Osteocyte (in vitro differentiated cells): ENCODE measurements at regions not wholly inside any gene's neighbourhood (a gene's known extent, or its start where the extent isn't known, plus 50 kb on each side); places are given as distances from the start of the nearest gene placed in this dataset.

Source experiments
- DNase-seq: peaks from one replicate; pipeline ENCODE4 v3.0.0; 2021; ENCODE audit warnings: mixed read lengths; ENCODE audit not compliant: unreplicated experiment; ENCODE audit errors: extremely low spot score
- H3K27ac Mint-ChIP-seq: one replicate; pipeline ENCODE4 v1.8.0; 2021; ENCODE audit warnings: mild to moderate bottlenecking, mixed read lengths; ENCODE audit not compliant: unreplicated experiment
- H3K27me3 Mint-ChIP-seq: one replicate; pipeline ENCODE4 v1.8.0; 2021; ENCODE audit warnings: mixed read lengths; ENCODE audit not compliant: unreplicated experiment
- H3K36me3 Mint-ChIP-seq: one replicate; pipeline ENCODE4 v1.8.0; 2021; ENCODE audit warnings: mixed read lengths; ENCODE audit not compliant: unreplicated experiment
- H3K4me1 Mint-ChIP-seq: one replicate; pipeline ENCODE4 v1.8.0; 2021; ENCODE audit warnings: mixed read lengths; ENCODE audit not compliant: unreplicated experiment
- H3K4me3 Mint-ChIP-seq: one replicate; pipeline ENCODE4 v1.8.0; 2021; ENCODE audit warnings: mild to moderate bottlenecking, moderate library complexity, mixed read lengths; ENCODE audit not compliant: unreplicated experiment
- H3K9me3 Mint-ChIP-seq: one replicate; pipeline ENCODE4 v1.8.0; 2021; ENCODE audit warnings: mixed read lengths; ENCODE audit not compliant: unreplicated experiment
- TF ChIP-seq, protein P1 (sequence below): fragments of 200-600 bp; sonication (generic); IDR thresholded peaks from 2 replicates; pipeline ENCODE4 v1.5.0; 2021; ENCODE audit warnings: antibody characterized with exemption, mild to moderate bottlenecking, moderate library complexity

- Mint-ChIP-seq H3K4me1 (no peaks in the 10 kb centered on the region), H3K4me3 (no peak overlapping the region), H3K36me3 (no peaks in the 10 kb centered on the region), H3K9me3 (no peaks in the 10 kb centered on the region), H3K27me3 (no peaks in the 10 kb centered on the region), H3K27ac (no peak overlapping the region)
- TF ChIP-seq, protein P1, sequence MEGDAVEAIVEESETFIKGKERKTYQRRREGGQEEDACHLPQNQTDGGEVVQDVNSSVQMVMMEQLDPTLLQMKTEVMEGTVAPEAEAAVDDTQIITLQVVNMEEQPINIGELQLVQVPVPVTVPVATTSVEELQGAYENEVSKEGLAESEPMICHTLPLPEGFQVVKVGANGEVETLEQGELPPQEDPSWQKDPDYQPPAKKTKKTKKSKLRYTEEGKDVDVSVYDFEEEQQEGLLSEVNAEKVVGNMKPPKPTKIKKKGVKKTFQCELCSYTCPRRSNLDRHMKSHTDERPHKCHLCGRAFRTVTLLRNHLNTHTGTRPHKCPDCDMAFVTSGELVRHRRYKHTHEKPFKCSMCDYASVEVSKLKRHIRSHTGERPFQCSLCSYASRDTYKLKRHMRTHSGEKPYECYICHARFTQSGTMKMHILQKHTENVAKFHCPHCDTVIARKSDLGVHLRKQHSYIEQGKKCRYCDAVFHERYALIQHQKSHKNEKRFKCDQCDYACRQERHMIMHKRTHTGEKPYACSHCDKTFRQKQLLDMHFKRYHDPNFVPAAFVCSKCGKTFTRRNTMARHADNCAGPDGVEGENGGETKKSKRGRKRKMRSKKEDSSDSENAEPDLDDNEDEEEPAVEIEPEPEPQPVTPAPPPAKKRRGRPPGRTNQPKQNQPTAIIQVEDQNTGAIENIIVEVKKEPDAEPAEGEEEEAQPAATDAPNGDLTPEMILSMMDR: no peak
- no peak for DNase-seq
Measured at GRCh38 chr4:63921561-63921960, 487.7 kb downstream of the TECRL start.

GRCh38 chr4:63919636-63920365 lies 489.4 kb downstream of the TECRL start:
- Mint-ChIP-seq H3K9me3 (no peaks in the 10 kb centered on the region), H3K27me3 (no peaks in the 10 kb centered on the region), H3K4me1 (no peaks in the 10 kb centered on the region), H3K4me3 (no peak overlapping the region), H3K36me3 (no peaks in the 10 kb centered on the region), H3K27ac (no peak overlapping the region)
- no peak for DNase-seq
- TF ChIP-seq, protein P1: no peak

DNA sequence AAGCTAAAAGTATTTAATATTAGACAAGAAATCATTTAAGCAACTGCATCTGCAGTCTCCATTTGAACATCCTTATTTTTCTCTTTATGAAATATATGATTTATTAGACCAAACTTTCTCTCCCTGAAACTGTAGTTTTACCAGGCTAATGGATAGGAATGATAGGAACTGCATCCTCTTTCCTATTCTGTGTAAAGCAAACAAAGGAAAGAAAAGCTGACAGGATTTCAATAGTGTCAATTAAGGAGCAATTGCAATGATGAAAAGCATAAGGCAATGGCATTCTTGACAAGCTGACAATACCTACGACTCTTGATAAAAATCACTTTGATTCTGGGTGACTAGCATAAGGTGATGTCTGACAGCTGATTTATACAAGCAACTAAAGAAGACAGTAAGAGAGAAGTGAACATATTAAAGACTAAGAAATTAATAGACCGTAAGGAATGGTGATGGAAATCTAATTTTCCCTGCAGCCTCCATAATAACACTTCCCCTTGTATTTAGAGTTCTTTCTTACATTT lies 502.5 kb downstream of the TECRL start:
- no peak overlapping the region for H3K27ac Mint-ChIP-seq
- H3K9me3 Mint-ChIP-seq: no peaks in the 10 kb centered on the region
- TF ChIP-seq, protein P1: no peak
- no peaks in the 10 kb centered on the region for H3K4me1 Mint-ChIP-seq
- no peak for DNase-seq
- no peaks in the 10 kb centered on the region for H3K27me3 Mint-ChIP-seq
- no peaks in the 10 kb centered on the region for H3K36me3 Mint-ChIP-seq
- no peak overlapping the region for H3K4me3 Mint-ChIP-seq

- H3K4me1 Mint-ChIP-seq: no peaks in the 10 kb centered on the region
- no peak overlapping the region for H3K27ac Mint-ChIP-seq
- no peaks in the 10 kb centered on the region for H3K36me3 Mint-ChIP-seq
- H3K4me3 Mint-ChIP-seq: no peak overlapping the region
- H3K9me3 Mint-ChIP-seq: no peaks in the 10 kb centered on the region
- DNase-seq: no peak
- H3K27me3 Mint-ChIP-seq: no peaks in the 10 kb centered on the region
- TF ChIP-seq, protein P1: no peak
Measured at GRCh38 chr4:63904201-63904600, 505.0 kb downstream of the TECRL start.

DNA sequence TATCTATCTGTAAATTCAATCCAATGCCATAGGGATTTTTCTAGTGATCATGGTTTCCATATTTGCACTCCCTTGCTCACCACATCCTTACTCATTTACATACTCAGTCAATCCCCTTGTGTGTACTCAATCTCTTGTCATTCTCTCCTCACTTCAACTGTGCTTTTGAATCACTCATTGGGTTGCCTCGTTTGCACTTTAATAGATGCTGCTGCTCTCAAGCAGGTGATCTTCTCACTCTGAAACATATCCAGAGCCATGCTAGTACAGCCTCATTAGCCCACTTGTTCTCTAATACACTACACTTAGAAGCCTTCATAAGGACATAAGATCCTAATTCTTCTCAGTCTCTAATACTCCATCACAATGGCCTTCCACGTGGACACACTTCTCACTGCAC lies 507.9 kb downstream of the TECRL start:
- no peak for DNase-seq
- no peaks in the 10 kb centered on the region for H3K4me1 Mint-ChIP-seq
- no peaks in the 10 kb centered on the region for H3K36me3 Mint-ChIP-seq
- no peak overlapping the region for H3K4me3 Mint-ChIP-seq
- TF ChIP-seq, protein P1: no peak
- H3K9me3 Mint-ChIP-seq: no peaks in the 10 kb centered on the region
- H3K27me3 Mint-ChIP-seq: no peaks in the 10 kb centered on the region
- H3K27ac Mint-ChIP-seq: no peak overlapping the region
